Esophagus squamous epithelium (tissue), 4 donors: ENCODE measurements at regions not wholly inside any gene's neighbourhood (a gene's known extent, or its start where the extent isn't known, plus 50 kb on each side); places are given as distances from the start of the nearest gene placed in this dataset.

Experiments used
- CTCF ChIP-seq, 6 experiments: fragments of 450-650 bp in 4 of 6; fragments of 200-600 bp in 2 of 6; sonication (generic) in 2 of 6; IDR thresholded peaks; one replicate each; pipeline ENCODE4 v1.5.1; 2016 to 2019; ENCODE audit warnings: antibody characterized with exemption in 6 of 6, mild to moderate bottlenecking in 4 of 6, moderate library complexity in 4 of 6
- POLR2A ChIP-seq, 4 donors: fragments of 450-650 bp; IDR thresholded peaks; one replicate each; pipeline ENCODE4 v1.6.1; 2017; ENCODE audit warnings: antibody characterized with exemption in 4 of 4, mild to moderate bottlenecking in 4 of 4, moderate library complexity in 3 of 4

GRCh38 chr15:31236184-31237042 lies 90.2 kb upstream of the KLF13 start:
- TF ChIP-seq CTCF (IDR thresholded peaks at IDR 0.05) = peak in 1 of 6 experiments; percentile 8
- TF ChIP-seq POLR2A (IDR thresholded peaks at IDR 0.05) = no peak
